ENCODE measurements at regions not wholly inside any gene's neighbourhood (a gene's known extent, or its start where the extent isn't known, plus 50 kb on each side); places are given as distances from the start of the nearest gene placed in this dataset.

DNA sequence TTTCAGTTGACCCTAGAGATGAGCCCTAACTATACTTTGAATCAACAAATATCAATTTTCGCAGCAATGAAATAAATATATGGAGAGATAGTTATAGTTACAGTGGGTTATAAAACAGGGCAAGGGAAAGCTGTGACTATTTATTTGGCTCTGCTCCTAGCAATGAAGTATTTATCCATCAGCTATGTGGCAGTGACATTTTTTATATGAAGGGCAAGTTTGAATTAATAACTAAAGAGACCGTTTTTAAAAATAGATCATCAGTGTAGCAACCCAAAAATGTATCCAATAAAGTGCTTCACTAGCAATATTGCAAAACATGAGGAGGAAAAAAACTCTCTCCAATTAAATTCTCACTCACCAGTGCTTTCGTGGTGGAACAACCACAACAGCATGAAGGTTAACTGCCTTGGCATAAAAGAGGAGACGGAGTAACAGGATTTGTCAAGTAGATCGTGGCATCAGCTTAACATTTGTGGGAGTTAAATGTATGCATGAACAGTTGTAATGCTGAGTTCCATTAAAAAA lies 58.1 kb upstream of the NUDT4 start:
- Mint-ChIP-seq H3K4me3 (ENCODE audit: unreplicated experiment) (no peak overlapping the region), H3K27me3 (ENCODE audit: unreplicated experiment) (peaks cover 2% of the 10 kb centered on the region), H3K9me3 (ENCODE audit: unreplicated experiment) (no peaks in the 10 kb centered on the region), H3K36me3 (ENCODE audit: low read depth, unreplicated experiment) (no peaks in the 10 kb centered on the region), H3K27ac (ENCODE audit: unreplicated experiment) (no peak overlapping the region), H3K4me1 (ENCODE audit: unreplicated experiment) (peaks cover 11% of the 10 kb centered on the region)
- DNase-seq (ENCODE audit: low spot score): no peak
- TF ChIP-seq, protein P1, sequence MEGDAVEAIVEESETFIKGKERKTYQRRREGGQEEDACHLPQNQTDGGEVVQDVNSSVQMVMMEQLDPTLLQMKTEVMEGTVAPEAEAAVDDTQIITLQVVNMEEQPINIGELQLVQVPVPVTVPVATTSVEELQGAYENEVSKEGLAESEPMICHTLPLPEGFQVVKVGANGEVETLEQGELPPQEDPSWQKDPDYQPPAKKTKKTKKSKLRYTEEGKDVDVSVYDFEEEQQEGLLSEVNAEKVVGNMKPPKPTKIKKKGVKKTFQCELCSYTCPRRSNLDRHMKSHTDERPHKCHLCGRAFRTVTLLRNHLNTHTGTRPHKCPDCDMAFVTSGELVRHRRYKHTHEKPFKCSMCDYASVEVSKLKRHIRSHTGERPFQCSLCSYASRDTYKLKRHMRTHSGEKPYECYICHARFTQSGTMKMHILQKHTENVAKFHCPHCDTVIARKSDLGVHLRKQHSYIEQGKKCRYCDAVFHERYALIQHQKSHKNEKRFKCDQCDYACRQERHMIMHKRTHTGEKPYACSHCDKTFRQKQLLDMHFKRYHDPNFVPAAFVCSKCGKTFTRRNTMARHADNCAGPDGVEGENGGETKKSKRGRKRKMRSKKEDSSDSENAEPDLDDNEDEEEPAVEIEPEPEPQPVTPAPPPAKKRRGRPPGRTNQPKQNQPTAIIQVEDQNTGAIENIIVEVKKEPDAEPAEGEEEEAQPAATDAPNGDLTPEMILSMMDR (IDR thresholded peaks at IDR 0.05; ENCODE audit: unreplicated experiment): no peak

DNA sequence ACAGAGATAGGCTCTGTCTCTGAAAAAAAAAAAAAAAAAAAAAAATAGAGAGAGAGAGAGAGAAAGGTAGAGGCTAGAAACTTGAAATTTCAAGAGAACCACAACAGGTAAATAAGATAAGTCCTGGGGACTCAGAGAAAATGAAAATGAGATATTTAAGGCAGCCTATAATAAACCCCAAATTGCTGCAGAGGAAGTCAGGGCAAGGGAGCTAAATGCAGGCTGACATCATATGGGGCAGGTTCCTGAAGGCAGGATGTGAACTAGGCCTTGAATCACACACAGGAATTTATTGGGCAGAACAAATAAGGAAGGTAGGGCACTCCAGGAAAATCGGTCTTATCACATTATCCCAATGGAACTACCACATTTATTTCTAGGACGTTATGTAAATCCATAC lies 54.9 kb upstream of the NUDT4 start:
- Mint-ChIP-seq H3K27me3 (ENCODE audit: unreplicated experiment) (peaks cover 2% of the 10 kb centered on the region), H3K4me3 (ENCODE audit: unreplicated experiment) (no peak overlapping the region), H3K4me1 (ENCODE audit: unreplicated experiment) (peaks cover 4% of the 10 kb centered on the region), H3K9me3 (ENCODE audit: unreplicated experiment) (no peaks in the 10 kb centered on the region), H3K27ac (ENCODE audit: unreplicated experiment) (no peak overlapping the region), H3K36me3 (ENCODE audit: low read depth, unreplicated experiment) (no peaks in the 10 kb centered on the region)
- TF ChIP-seq, protein P1 (IDR thresholded peaks at IDR 0.05; ENCODE audit: unreplicated experiment): no peak
- no peak for DNase-seq (ENCODE audit: low spot score)

DNA sequence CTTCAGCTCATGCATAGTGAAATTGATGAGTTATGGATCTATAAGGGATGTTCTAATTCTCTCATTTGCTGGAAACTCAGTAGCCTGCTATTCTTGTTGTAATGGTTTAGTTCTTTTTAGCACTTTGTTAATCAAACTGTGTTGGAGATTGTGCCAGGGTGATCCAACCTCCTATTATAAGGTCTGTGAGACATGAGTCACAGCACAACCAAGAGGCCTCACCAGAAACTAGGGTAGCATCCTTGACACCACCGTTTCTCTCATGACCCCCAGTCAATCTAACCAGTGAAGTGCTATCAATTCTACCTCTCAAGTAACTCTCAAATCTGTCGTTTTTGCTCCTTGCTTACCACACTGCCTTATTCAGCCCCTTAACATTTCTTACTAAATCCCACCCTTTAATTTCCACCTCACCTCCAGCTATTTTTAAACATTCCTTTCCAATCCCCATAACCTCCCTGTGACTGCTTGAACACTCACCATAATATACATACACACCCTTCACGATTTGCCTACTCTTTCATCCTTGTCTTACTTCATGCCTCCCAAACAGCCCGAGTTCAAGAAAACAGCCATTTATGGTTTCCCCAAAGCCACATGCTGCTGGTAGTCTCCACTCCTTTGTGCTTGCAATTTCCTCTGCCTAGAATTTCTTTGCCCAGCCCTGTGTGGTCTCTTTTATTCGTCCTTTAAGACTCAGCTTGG lies 53.9 kb upstream of the NUDT4 start:
- Mint-ChIP-seq H3K27ac (ENCODE audit: unreplicated experiment) (no peak overlapping the region), H3K4me3 (ENCODE audit: unreplicated experiment) (no peak overlapping the region)

DNA sequence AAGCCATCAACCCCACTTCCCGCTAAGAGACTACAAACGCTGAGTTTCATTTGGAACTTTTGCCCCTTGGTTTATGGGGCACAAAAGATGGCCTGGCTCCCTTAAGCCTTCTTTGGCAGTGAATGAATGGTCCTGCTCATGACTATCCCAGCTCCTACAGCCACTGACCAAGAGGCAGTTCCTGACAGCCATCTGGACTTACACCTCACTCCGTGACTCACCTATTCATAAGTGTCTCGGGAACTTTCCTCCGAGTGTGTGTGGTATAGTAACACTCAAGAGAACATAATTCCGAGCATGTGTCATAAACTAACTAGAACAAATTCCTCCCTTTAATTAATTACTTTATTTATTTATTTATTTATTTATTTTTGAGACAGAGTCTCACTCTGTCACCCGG lies 51.9 kb upstream of the NUDT4 start:
- Mint-ChIP-seq H3K4me3 (ENCODE audit: unreplicated experiment) (no peak overlapping the region), H3K27ac (ENCODE audit: unreplicated experiment) (no peak overlapping the region), H3K4me1 (ENCODE audit: unreplicated experiment) (peaks cover 4% of the 10 kb centered on the region), H3K27me3 (ENCODE audit: unreplicated experiment) (no peaks in the 10 kb centered on the region), H3K9me3 (ENCODE audit: unreplicated experiment) (no peaks in the 10 kb centered on the region), H3K36me3 (ENCODE audit: low read depth, unreplicated experiment) (no peaks in the 10 kb centered on the region)
- no peak for DNase-seq (ENCODE audit: low spot score)
- TF ChIP-seq, protein P1 (IDR thresholded peaks at IDR 0.05; ENCODE audit: unreplicated experiment): no peak

More for the DNA sequence above, 53.9 kb upstream of the NUDT4 start:
- TF ChIP-seq, protein P1 (IDR thresholded peaks at IDR 0.05; ENCODE audit: unreplicated experiment): no peak
- H3K27me3 Mint-ChIP-seq (ENCODE audit: unreplicated experiment): peaks cover 2% of the 10 kb centered on the region
- H3K9me3 Mint-ChIP-seq (ENCODE audit: unreplicated experiment): no peaks in the 10 kb centered on the region
- H3K36me3 Mint-ChIP-seq (ENCODE audit: low read depth, unreplicated experiment): no peaks in the 10 kb centered on the region
- H3K4me1 Mint-ChIP-seq (ENCODE audit: unreplicated experiment): peaks cover 4% of the 10 kb centered on the region
- no peak for DNase-seq (ENCODE audit: low spot score)

Data from endothelial cell (in vitro differentiated cells).